HCT116 (cell line): ENCODE measurements at regions not wholly inside any gene's neighbourhood (a gene's known extent, or its start where the extent isn't known, plus 50 kb on each side); places are given as distances from the start of the nearest gene placed in this dataset.

Experiments used
- CTCF ChIP-seq, 3 experiments: fragments of 200-600 bp in 1 of 3; sonication (generic) in 1 of 3; IDR thresholded peaks in 2 of 3; conservative IDR thresholded peaks in 1 of 3; 2 replicates each; pipeline ENCODE4 v1.5.1; 2012 to 2017; ENCODE audit warnings: low read depth in 2 of 3, low read length in 2 of 3, antibody characterized with exemption in 1 of 3, borderline replicate concordance in 1 of 3, control low read depth in 1 of 3, mild to moderate bottlenecking in 1 of 3, mixed read lengths in 1 of 3, mixed run types in 1 of 3, moderate library complexity in 1 of 3; ENCODE audit not compliant: insufficient read depth in 1 of 3
- EZH2 ChIP-seq: fragments of 200-600 bp; sonication (generic); IDR thresholded peaks from 2 replicates; pipeline ENCODE4 v1.6.1; 2017; ENCODE audit warnings: antibody characterized with exemption, mixed run types
- POLR2A ChIP-seq: IDR thresholded peaks from 2 replicates; pipeline ENCODE4 v1.7.0; 2011; ENCODE audit warnings: borderline replicate concordance; ENCODE audit not compliant: insufficient read depth, insufficient read length; ENCODE audit errors: extremely low read depth
- SRF ChIP-seq: IDR thresholded peaks from 2 replicates; pipeline ENCODE4 v1.6.1; 2012; ENCODE audit warnings: low read depth
- YY1 ChIP-seq: IDR thresholded peaks from 2 replicates; pipeline ENCODE4 v1.6.1; 2011; ENCODE audit warnings: low read length, low read depth, moderate library complexity, mild to moderate bottlenecking; ENCODE audit not compliant: insufficient replicate concordance; ENCODE audit errors: extremely low read depth
- ZBTB33 ChIP-seq: IDR thresholded peaks from 2 replicates; pipeline ENCODE4 v1.6.1; 2011; ENCODE audit warnings: mild to moderate bottlenecking, low read length, moderate library complexity; ENCODE audit not compliant: insufficient replicate concordance; ENCODE audit errors: extremely low read depth
- ZNF274 ChIP-seq: fragments of 200-500 bp; sonication (Bioruptor generic); IDR thresholded peaks from 2 replicates; pipeline ENCODE4 v1.6.1; 2014; ENCODE audit warnings: mild to moderate bottlenecking, low read depth, low read length, inconsistent platforms

- TF ChIP-seq CTCF (IDR thresholded peaks at IDR 0.05 in 2 of 3, conservative IDR thresholded peaks at IDR 0.05 in 1 of 3; ENCODE audit: borderline replicate concordance in 1 of 3, insufficient read depth in 1 of 3, low read depth in 2 of 3, low read length in 2 of 3) (no peak), ZBTB33 (no peak), SRF (no peak), POLR2A (no peak), YY1 (no peak), EZH2 (no peak), ZNF274 (no peak)
These were observed 408.5 kb downstream of the DLEU7 start for GRCh38 chr13:50435011-50435410.
